DMS114 treated with DMSO at 0.1 percent for 48 hours (cell line): ENCODE measurements at regions not wholly inside any gene's neighbourhood (a gene's known extent, or its start where the extent isn't known, plus 50 kb on each side); places are given as distances from the start of the nearest gene placed in this dataset.

Source experiments
- DNase-seq: peaks from one replicate; lab custom pipeline; 2025; ENCODE audit not compliant: unreplicated experiment; lab: John Stamatoyannopoulos, UW

DNA sequence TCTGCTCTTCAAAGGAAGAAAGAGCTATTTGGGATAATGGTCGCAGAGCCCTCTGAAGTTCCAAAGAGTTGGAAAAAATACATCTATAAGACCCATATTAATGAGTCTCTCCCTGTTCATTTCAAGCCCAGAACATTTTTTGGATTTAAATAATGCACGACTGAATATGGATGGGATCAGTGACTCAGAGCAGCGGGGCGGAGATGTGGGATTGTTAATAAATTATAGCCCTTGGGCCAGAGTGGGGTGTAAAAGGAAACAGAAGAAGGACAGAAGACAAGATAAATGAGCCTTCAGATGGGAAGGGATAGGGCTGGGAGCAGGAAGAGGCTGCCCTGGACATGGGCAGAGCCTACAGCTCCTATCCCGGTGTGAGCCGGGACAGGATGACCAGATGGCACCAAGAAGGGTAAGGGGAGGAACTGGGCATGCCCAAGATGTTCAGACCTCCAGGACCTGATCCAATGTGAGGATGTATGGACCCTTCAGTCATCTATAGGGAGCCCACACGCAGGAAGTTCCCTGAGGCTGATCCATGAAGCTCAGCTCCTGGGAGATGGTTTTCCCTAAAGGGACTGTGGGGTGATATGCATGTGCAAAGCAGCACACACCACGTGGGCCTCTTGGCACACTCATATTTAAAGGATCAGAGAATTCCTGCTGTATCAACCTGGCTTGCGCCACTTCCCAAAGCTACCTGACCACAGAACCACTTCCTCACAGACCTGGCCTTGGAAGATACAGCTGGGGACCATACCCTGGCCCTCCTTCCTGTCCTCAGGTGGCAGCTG lies 96.1 kb upstream of the PLXNA4 start:
- DNase-seq = no peak

- no peak for DNase-seq
Observed at GRCh38 chr7:132666774-132667172, 90.5 kb upstream of the PLXNA4 start.

DNA sequence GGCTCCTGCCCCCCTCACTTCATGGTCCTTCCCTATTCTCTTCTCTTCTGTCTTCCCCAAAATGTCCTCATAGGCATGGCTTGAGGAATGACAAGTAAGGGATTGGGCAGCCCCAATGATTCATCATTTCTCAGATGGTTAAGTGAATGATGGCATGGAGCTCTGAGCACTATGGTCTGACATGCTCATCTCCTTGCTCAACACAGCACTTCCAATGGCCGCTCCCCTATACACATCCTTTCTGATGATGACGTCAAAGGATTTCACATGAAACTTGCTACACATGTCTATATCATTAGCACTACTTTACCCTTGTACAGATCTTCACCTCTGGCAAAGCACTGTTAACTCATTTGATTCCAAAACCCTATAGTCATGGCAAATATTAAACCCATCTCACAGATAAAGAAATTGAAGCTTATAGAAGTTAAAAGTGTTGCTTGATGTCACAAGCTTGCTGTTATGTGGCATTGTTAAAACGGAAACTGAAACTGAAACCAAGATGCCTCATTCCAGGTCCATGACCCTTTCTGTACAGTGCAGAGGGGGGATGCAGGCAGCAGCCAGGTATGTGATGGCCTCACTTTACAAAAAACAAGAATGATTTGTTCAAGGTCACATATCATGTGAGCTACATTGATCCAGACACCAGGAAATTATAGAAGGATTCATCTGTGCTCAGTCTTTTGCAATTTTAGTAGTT lies 90.0 kb upstream of the PLXNA4 start:
- no peak for DNase-seq

DNA sequence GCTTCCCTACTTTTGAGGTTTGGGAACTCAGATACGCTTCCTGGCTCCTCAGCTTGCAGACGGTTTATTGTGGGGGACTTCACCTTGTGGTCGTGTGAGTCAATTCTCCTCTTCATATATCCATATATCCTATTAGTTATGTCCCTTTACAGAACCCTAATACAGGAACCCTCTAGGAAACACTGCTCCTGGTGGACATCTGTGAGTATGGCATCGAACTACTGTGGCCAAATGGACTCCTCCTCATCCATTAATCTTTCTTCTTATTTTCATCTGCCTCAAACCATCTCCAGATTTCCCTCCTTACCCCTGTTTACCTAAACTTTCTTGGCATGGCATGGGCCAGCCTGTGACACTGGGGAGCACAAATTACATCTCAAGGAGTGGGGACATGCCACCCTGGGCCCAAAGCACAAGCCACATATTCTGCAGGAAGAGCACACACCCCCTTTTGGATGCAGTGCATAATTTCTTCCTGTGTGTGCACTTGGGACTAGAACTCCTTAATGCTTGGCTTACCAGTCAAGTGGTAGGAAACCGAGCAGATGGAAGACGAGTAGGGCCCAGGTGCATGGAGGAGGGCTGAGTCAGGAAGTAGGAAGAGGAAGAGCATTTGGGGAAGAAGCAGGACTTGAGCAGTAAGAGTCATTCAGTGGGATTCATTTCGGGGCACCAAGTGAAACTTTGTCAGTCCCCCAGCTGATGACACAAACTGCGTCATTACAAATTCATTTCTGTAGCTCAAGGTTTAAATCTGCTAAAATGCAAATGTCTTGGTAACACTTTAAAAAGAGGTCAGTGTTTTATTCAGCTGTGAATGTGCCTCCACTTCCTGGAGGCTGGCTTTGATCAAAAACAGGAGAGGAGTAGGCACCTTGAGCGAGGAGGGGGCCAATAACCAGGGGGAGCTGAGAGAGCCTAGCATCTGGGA lies 80.8 kb upstream of the PLXNA4 start:
- no peak for DNase-seq

- no peak for DNase-seq
Observed at GRCh38 chr7:132656341-132656740, 80.1 kb upstream of the PLXNA4 start.

DNA sequence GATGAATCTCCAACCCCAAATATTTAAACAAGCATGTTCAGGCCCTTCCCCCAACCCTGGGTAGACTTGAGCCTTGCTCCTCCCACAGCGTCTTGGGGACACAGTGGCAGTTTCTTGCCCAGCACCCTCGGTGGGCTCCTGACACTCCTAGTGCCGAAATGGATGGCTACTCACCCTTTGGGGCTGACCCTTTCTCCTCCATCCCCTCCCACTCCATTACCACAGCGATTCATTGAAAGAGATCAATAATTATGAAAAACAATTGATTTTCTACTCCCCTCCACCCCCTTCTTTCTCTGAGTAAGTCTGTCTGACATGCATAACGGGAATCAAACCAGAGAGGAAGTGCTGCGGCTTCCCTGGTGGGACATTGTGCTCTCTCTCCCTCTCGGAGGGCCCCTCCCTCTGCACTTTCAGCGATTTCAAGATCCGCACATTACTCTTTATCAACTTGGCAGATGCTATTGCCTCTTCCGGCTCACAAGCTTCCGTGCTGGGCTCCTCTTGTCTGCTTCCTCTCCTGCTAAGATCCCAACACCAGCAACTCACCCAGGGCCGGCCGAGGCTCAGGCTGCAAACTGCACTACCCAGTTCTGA lies 79.0 kb upstream of the PLXNA4 start:
- no peak for DNase-seq

DNA sequence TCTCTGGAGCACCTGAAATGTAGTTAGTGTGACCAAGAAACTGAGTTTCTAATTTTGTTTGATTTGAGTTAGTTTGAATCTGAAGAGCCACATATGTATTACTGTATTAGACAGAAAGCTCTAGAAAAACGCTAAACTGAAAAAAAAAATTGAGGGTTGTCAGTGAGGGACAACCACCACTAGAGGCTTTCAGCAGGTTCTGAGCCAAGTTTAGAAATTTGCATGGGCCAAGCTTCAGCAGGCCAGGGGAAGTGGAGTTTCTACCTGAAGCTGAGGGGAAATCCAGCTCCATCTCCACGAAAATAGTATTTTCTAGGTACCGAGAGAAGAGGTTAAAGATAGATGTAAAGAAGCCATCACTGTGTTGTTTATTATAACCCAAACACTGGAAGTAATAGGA lies 77.9 kb upstream of the PLXNA4 start:
- DNase-seq = no peak

GRCh38 chr7:132653366-132653930 lies 77.2 kb upstream of the PLXNA4 start:
- DNase-seq = no peak

DNA sequence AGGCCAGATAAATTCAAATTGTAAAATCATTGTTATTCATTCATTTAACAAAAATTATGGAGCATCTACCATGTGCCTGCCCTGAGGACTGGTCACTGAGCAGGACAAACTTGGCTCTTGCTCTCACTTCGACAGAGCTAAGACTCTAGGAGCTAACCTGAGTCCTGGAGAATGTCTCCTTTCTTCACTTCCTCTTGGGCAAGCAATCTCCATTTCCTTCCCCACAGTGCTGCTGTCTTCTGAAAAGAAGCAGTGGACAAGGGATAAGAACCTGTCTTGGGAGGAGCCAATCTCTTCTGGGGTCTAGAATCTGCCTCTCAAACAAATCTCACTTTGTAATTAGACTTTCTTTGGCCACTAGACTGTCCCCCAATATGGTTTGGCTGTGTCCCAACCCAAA lies 76.2 kb upstream of the PLXNA4 start:
- no peak for DNase-seq

GRCh38 chr7:132650498-132650897 lies 74.2 kb upstream of the PLXNA4 start:
- DNase-seq = no peak

GRCh38 chr7:132647311-132647710 lies 71.0 kb upstream of the PLXNA4 start:
- DNase-seq = no peak

- DNase-seq = no peak
Observed at GRCh38 chr7:132646052-132646451, 69.8 kb upstream of the PLXNA4 start.

- no peak for DNase-seq
Observed at GRCh38 chr7:132643302-132643701, 67.0 kb upstream of the PLXNA4 start.

GRCh38 chr7:132641238-132641637 lies 65.0 kb upstream of the PLXNA4 start:
- no peak for DNase-seq

GRCh38 chr7:132639983-132640382 lies 63.7 kb upstream of the PLXNA4 start:
- no peak for DNase-seq

DNA sequence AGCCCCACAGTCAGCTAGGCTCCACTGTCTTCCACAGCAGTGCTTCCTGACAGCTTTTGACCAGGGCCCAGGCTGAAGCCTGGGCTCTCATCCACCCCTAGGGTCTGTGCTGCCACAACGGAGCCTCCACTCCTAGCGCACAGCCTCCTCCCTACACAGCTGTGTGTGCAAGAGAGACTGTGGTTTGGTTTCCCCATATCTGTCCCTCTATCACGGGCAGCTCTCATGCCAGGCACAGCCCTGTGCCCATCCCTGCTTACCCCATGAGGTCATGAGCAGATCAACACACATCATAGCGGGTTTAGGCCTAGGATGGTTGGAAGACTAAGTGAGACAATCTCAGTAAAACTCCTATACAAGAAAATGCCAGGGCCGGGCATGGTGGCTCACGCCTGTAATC lies 61.7 kb upstream of the PLXNA4 start:
- no peak for DNase-seq

GRCh38 chr7:132636581-132636980 lies 60.3 kb upstream of the PLXNA4 start:
- DNase-seq = no peak

- DNase-seq = no peak
Observed at GRCh38 chr7:132635127-132635526, 58.9 kb upstream of the PLXNA4 start.

DNA sequence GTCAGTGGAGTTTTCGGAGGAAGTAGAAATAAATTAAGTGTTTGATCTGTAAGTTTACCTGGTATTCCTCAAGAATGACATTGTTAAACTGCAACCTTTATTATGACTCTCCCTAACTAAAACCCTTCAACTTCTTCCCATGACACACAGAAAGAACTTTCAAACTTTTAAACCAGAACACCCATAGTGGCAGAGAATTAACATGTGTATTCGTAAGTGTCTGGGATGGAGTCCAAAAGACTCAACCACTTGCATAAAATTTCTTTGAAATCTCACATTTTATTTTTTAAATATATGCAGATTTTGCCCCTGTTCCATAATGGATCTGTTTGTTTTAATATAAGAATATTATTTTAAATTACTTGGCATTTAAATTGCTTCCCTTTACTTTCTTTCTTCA lies 54.6 kb upstream of the PLXNA4 start:
- DNase-seq = no peak
